GM23338 (cell line): ENCODE measurements at regions not wholly inside any gene's neighbourhood (a gene's known extent, or its start where the extent isn't known, plus 50 kb on each side); places are given as distances from the start of the nearest gene placed in this dataset.

ENCODE experiments used
- ATAC-seq: fragments of 200-7000 bp; cut with Tn5 transposase; 3 replicates; pipeline ENCODE4 v1.9.1; 2020
- DNase-seq: peaks from one replicate; pipeline ENCODE4 v3.0.0-alpha.2; 2015; ENCODE audit warnings: low spot score
- H2AFZ ChIP-seq: fragments of 200-600 bp; sonication (generic); 2 replicates; pipeline ENCODE4 v1.8.0; 2016; ENCODE audit warnings: antibody characterized with exemption, mild to moderate bottlenecking, moderate library complexity
- H3F3A ChIP-seq: fragments of 200-600 bp; sonication (generic); replicated peaks from 2 replicates; pipeline ENCODE4 v1.8.0; 2017; ENCODE audit warnings: antibody characterized with exemption, mixed run types, low read depth
- H3K27ac ChIP-seq: fragments of 200-600 bp; sonication (generic); 2 replicates; pipeline ENCODE4 v1.6.1; 2016; ENCODE audit warnings: low read depth
- H3K27me3 ChIP-seq: fragments of 200-600 bp; sonication (generic); 2 replicates; pipeline ENCODE4 v1.8.0; 2016; ENCODE audit warnings: mild to moderate bottlenecking, mixed run types, moderate library complexity; ENCODE audit not compliant: insufficient read depth
- H3K36me3 ChIP-seq: fragments of 200-600 bp; sonication (generic); 2 replicates; pipeline ENCODE4 v1.8.0; 2016; ENCODE audit warnings: mild to moderate bottlenecking; ENCODE audit not compliant: insufficient read depth
- H3K4me1 ChIP-seq: fragments of 200-600 bp; sonication (generic); 2 replicates; pipeline ENCODE4 v1.8.0; 2016; ENCODE audit warnings: mild to moderate bottlenecking, moderate library complexity; ENCODE audit not compliant: insufficient read depth
- H3K4me2 ChIP-seq: fragments of 200-600 bp; sonication (generic); 2 replicates; pipeline ENCODE4 v1.7.1; 2017; ENCODE audit warnings: mixed run types
- H3K4me3 ChIP-seq: fragments of 200-600 bp; sonication (generic); 2 replicates; pipeline ENCODE4 v1.6.1; 2016; ENCODE audit warnings: mixed run types
- H3K79me2 ChIP-seq: fragments of 200-600 bp; sonication (generic); replicated peaks from 2 replicates; pipeline ENCODE4 v1.8.0; 2017; ENCODE audit warnings: mild to moderate bottlenecking; ENCODE audit not compliant: insufficient read depth
- H3K9me2 ChIP-seq: fragments of 200-600 bp; sonication (generic); 2 replicates; pipeline ENCODE4 v1.8.0; 2017; ENCODE audit not compliant: insufficient read depth
- H4K20me1 ChIP-seq: fragments of 200-600 bp; sonication (generic); replicated peaks from 2 replicates; pipeline ENCODE4 v1.8.0; 2017; ENCODE audit warnings: mild to moderate bottlenecking; ENCODE audit not compliant: insufficient read depth
- H3K27ac Mint-ChIP-seq: 2 replicates; pipeline ENCODE4 v1.8.0; 2020; ENCODE audit warnings: inconsistent platforms, mild to moderate bottlenecking, moderate library complexity, mixed read lengths
- H3K27me3 Mint-ChIP-seq: 3 replicates; pipeline ENCODE4 v1.8.0; 2022; ENCODE audit warnings: low read depth, mild to moderate bottlenecking, moderate library complexity, mixed read lengths, inconsistent platforms; ENCODE audit not compliant: insufficient read depth, poor library complexity
- H3K36me3 Mint-ChIP-seq: 3 replicates; pipeline ENCODE4 v1.8.0; 2021; ENCODE audit warnings: low read depth, mild to moderate bottlenecking, inconsistent platforms, moderate library complexity, mixed read lengths
- H3K4me1 Mint-ChIP-seq: 3 replicates; pipeline ENCODE4 v1.8.0; 2020; ENCODE audit warnings: mild to moderate bottlenecking, inconsistent platforms, mixed read lengths
- H3K4me3 Mint-ChIP-seq: 3 replicates; pipeline ENCODE4 v1.8.0; 2021; ENCODE audit warnings: moderate library complexity, mild to moderate bottlenecking, inconsistent platforms, mixed read lengths
- H3K9me3 Mint-ChIP-seq: 3 replicates; pipeline ENCODE4 v1.8.0; 2020; ENCODE audit warnings: moderate library complexity, mild to moderate bottlenecking, inconsistent platforms, mixed read lengths
- CREB1 ChIP-seq: fragments of 250-450 bp; sonication (Bioruptor Pico); IDR thresholded peaks from 2 replicates; pipeline ENCODE4 v1.5.0; 2020; ENCODE audit warnings: low read depth, mild to moderate bottlenecking, moderate library complexity
- ETS1 ChIP-seq: IDR thresholded peaks from 2 replicates; pipeline ENCODE4 v1.6.1; 2016; ENCODE audit warnings: antibody characterized with exemption
- EZH2 ChIP-seq: fragments of 200-600 bp; sonication (generic); IDR thresholded peaks from one replicate; pipeline ENCODE4 v1.8.0; 2017; ENCODE audit warnings: antibody characterized with exemption, mild to moderate bottlenecking, low read depth; ENCODE audit not compliant: unreplicated experiment
- EZH2phosphoT487 ChIP-seq: fragments of 200-600 bp; sonication (generic); IDR thresholded peaks from one replicate; pipeline ENCODE4 v1.8.1; 2018; ENCODE audit warnings: antibody characterized with exemption; ENCODE audit not compliant: unreplicated experiment
- JUNB ChIP-seq: IDR thresholded peaks from one replicate; pipeline ENCODE4 v1.6.1; 2016; ENCODE audit warnings: antibody characterized with exemption; ENCODE audit not compliant: unreplicated experiment
- NANOG ChIP-seq: IDR thresholded peaks from 2 replicates; pipeline ENCODE4 v1.6.1; 2016; ENCODE audit warnings: antibody characterized with exemption, borderline replicate concordance
- POLR2AphosphoS5 ChIP-seq: IDR thresholded peaks from 2 replicates; pipeline ENCODE4 v1.6.1; 2016; ENCODE audit warnings: antibody characterized with exemption, low read depth
- STAT1 ChIP-seq: IDR thresholded peaks from one replicate; pipeline ENCODE4 v1.6.1; 2016; ENCODE audit warnings: antibody characterized with exemption; ENCODE audit not compliant: unreplicated experiment
- ZNF114 ChIP-seq: fragments of 250-450 bp; sonication (Bioruptor Pico); IDR thresholded peaks from 2 replicates; pipeline ENCODE4 v1.5.0; 2020; ENCODE audit warnings: mild to moderate bottlenecking, moderate library complexity
- ZNF331 ChIP-seq: fragments of 250-450 bp; sonication (Bioruptor Pico); IDR thresholded peaks from 2 replicates; pipeline ENCODE4 v1.5.0; 2020; ENCODE audit warnings: low read depth, mild to moderate bottlenecking, moderate library complexity
- TF ChIP-seq, protein P1 (sequence below): fragments of 250-450 bp; sonication (Bioruptor Pico); IDR thresholded peaks from 2 replicates; pipeline ENCODE4 v1.5.0; 2020; ENCODE audit warnings: mild to moderate bottlenecking, moderate library complexity
- TF ChIP-seq, protein P2 (sequence below), 2 experiments: fragments of 200-600 bp in 1 of 2; sonication (generic) in 1 of 2; conservative IDR thresholded peaks; 2 replicates each; pipeline versions ENCODE4 v1.5.1 to v1.6.1; 2016 to 2017; ENCODE audit warnings: antibody characterized with exemption in 2 of 2, low read depth in 2 of 2, mild to moderate bottlenecking in 2 of 2, moderate library complexity in 1 of 2
- TF ChIP-seq, protein P3 (sequence below): IDR thresholded peaks from one replicate; pipeline ENCODE4 v1.6.1; 2018; ENCODE audit warnings: antibody characterized with exemption; ENCODE audit not compliant: unreplicated experiment

DNA sequence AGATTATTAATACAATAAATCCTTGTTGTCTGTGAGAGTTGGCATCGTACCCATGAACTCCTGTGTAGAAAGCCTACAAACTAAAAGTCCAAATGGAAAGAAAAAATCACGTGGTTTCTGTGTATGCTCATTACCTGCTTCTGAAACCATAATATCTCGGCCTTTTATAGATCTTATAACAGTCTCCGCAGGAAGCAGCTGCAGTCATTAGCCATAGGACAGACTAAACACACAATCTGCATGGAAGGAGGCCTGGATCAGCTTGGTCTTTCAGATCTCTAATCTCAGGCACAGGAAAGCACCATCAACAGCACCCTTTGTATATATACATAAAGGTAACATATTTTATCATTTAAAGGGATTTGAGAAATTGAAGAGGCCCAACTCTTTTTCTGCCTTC, 508.9 kb upstream of the TCF4 start:
- no peaks in the 10 kb centered on the region for H3K36me3 ChIP-seq
- no peaks in the 10 kb centered on the region for H3K79me2 ChIP-seq
- peaks cover 7% of the 10 kb centered on the region for H3K4me1 Mint-ChIP-seq
- H3K4me3 Mint-ChIP-seq: no peak overlapping the region
- no peaks in the 10 kb centered on the region for H3F3A ChIP-seq
- H3K27me3 ChIP-seq: no peaks in the 10 kb centered on the region
- peaks cover 3% of the 10 kb centered on the region for H3K27me3 Mint-ChIP-seq
- DNase-seq (no peak), ATAC-seq (no peak)
- no peaks in the 10 kb centered on the region for H3K36me3 Mint-ChIP-seq
- 0 out of 2 replicates have a peak, but pooled peaks cover 5% of the 10 kb centered on the region for H3K4me1 ChIP-seq
- H3K4me3 ChIP-seq: no peak overlapping the region
- no peak overlapping the region for H3K27ac Mint-ChIP-seq
- TF ChIP-seq EZH2 (no peak), EZH2phosphoT487 (no peak), ZNF114 (CRISPR knock-in tag) (no peak), NANOG (no peak), ETS1 (no peak), JUNB (no peak), CREB1 (CRISPR knock-in tag) (no peak), ZNF331 (CRISPR knock-in tag) (no peak), STAT1 (no peak), POLR2AphosphoS5 (no peak)
- TF ChIP-seq, protein P1, sequence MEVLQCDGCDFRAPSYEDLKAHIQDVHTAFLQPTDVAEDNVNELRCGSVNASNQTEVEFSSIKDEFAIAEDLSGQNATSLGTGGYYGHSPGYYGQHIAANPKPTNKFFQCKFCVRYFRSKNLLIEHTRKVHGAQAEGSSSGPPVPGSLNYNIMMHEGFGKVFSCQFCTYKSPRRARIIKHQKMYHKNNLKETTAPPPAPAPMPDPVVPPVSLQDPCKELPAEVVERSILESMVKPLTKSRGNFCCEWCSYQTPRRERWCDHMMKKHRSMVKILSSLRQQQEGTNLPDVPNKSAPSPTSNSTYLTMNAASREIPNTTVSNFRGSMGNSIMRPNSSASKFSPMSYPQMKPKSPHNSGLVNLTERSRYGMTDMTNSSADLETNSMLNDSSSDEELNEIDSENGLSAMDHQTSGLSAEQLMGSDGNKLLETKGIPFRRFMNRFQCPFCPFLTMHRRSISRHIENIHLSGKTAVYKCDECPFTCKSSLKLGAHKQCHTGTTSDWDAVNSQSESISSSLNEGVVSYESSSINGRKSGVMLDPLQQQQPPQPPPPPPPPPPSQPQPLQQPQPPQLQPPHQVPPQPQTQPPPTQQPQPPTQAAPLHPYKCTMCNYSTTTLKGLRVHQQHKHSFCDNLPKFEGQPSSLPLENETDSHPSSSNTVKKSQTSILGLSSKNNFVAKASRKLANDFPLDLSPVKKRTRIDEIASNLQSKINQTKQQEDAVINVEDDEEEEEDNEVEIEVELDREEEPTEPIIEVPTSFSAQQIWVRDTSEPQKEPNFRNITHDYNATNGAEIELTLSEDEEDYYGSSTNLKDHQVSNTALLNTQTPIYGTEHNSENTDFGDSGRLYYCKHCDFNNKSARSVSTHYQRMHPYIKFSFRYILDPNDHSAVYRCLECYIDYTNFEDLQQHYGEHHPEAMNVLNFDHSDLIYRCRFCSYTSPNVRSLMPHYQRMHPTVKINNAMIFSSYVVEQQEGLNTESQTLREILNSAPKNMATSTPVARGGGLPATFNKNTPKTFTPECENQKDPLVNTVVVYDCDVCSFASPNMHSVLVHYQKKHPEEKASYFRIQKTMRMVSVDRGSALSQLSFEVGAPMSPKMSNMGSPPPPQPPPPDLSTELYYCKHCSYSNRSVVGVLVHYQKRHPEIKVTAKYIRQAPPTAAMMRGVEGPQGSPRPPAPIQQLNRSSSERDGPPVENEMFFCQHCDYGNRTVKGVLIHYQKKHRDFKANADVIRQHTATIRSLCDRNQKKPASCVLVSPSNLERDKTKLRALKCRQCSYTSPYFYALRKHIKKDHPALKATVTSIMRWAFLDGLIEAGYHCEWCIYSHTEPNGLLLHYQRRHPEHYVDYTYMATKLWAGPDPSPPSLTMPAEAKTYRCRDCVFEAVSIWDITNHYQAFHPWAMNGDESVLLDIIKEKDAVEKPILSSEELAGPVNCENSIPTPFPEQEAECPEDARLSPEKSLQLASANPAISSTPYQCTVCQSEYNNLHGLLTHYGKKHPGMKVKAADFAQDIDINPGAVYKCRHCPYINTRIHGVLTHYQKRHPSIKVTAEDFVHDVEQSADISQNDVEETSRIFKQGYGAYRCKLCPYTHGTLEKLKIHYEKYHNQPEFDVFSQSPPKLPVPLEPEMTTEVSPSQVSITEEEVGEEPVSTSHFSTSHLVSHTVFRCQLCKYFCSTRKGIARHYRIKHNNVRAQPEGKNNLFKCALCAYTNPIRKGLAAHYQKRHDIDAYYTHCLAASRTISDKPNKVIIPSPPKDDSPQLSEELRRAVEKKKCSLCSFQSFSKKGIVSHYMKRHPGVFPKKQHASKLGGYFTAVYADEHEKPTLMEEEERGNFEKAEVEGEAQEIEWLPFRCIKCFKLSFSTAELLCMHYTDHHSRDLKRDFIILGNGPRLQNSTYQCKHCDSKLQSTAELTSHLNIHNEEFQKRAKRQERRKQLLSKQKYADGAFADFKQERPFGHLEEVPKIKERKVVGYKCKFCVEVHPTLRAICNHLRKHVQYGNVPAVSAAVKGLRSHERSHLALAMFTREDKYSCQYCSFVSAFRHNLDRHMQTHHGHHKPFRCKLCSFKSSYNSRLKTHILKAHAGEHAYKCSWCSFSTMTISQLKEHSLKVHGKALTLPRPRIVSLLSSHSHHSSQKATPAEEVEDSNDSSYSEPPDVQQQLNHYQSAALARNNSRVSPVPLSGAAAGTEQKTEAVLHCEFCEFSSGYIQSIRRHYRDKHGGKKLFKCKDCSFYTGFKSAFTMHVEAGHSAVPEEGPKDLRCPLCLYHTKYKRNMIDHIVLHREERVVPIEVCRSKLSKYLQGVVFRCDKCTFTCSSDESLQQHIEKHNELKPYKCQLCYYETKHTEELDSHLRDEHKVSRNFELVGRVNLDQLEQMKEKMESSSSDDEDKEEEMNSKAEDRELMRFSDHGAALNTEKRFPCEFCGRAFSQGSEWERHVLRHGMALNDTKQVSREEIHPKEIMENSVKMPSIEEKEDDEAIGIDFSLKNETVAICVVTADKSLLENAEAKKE (CRISPR knock-in tag): no peak
- TF ChIP-seq, protein P2, sequence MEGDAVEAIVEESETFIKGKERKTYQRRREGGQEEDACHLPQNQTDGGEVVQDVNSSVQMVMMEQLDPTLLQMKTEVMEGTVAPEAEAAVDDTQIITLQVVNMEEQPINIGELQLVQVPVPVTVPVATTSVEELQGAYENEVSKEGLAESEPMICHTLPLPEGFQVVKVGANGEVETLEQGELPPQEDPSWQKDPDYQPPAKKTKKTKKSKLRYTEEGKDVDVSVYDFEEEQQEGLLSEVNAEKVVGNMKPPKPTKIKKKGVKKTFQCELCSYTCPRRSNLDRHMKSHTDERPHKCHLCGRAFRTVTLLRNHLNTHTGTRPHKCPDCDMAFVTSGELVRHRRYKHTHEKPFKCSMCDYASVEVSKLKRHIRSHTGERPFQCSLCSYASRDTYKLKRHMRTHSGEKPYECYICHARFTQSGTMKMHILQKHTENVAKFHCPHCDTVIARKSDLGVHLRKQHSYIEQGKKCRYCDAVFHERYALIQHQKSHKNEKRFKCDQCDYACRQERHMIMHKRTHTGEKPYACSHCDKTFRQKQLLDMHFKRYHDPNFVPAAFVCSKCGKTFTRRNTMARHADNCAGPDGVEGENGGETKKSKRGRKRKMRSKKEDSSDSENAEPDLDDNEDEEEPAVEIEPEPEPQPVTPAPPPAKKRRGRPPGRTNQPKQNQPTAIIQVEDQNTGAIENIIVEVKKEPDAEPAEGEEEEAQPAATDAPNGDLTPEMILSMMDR (conservative IDR thresholded peaks at IDR 0.05; ENCODE audit: low read depth in 2 of 2): no peak
- TF ChIP-seq, protein P3, sequence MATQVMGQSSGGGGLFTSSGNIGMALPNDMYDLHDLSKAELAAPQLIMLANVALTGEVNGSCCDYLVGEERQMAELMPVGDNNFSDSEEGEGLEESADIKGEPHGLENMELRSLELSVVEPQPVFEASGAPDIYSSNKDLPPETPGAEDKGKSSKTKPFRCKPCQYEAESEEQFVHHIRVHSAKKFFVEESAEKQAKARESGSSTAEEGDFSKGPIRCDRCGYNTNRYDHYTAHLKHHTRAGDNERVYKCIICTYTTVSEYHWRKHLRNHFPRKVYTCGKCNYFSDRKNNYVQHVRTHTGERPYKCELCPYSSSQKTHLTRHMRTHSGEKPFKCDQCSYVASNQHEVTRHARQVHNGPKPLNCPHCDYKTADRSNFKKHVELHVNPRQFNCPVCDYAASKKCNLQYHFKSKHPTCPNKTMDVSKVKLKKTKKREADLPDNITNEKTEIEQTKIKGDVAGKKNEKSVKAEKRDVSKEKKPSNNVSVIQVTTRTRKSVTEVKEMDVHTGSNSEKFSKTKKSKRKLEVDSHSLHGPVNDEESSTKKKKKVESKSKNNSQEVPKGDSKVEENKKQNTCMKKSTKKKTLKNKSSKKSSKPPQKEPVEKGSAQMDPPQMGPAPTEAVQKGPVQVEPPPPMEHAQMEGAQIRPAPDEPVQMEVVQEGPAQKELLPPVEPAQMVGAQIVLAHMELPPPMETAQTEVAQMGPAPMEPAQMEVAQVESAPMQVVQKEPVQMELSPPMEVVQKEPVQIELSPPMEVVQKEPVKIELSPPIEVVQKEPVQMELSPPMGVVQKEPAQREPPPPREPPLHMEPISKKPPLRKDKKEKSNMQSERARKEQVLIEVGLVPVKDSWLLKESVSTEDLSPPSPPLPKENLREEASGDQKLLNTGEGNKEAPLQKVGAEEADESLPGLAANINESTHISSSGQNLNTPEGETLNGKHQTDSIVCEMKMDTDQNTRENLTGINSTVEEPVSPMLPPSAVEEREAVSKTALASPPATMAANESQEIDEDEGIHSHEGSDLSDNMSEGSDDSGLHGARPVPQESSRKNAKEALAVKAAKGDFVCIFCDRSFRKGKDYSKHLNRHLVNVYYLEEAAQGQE: no peak
- no peak overlapping the region for H3K27ac ChIP-seq
- H3K9me3 Mint-ChIP-seq: no peaks in the 10 kb centered on the region
- no peaks in the 10 kb centered on the region for H3K9me2 ChIP-seq
- H3K4me2 ChIP-seq: no peak overlapping the region
- no peak overlapping the region for H2AFZ ChIP-seq
- no peaks in the 10 kb centered on the region for H4K20me1 ChIP-seq
